ENCODE measurements at regions not wholly inside any gene's neighbourhood (a gene's known extent, or its start where the extent isn't known, plus 50 kb on each side); places are given as distances from the start of the nearest gene placed in this dataset.

DNA sequence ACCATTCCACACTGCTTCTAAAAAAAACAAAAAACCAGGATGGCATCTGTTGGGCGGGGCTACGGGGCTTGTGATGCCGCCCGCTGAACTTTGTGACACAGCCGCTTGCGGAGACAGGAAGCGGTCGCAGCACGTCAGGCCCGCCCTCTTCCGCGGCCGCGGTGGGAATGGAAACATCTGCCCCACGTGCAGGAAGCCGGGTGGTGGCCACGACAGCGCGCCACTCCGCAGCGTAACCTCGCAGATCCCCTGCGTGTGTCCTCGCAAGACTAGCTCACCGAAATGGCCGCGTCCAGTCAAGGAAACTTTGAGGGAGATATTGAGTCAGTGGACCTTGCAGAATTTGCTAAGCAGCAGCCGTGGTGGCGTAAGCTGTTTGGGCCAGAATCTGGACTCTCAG, 168.5 kb downstream of the SUCLG1 start:
- TF ChIP-seq, protein P1, sequence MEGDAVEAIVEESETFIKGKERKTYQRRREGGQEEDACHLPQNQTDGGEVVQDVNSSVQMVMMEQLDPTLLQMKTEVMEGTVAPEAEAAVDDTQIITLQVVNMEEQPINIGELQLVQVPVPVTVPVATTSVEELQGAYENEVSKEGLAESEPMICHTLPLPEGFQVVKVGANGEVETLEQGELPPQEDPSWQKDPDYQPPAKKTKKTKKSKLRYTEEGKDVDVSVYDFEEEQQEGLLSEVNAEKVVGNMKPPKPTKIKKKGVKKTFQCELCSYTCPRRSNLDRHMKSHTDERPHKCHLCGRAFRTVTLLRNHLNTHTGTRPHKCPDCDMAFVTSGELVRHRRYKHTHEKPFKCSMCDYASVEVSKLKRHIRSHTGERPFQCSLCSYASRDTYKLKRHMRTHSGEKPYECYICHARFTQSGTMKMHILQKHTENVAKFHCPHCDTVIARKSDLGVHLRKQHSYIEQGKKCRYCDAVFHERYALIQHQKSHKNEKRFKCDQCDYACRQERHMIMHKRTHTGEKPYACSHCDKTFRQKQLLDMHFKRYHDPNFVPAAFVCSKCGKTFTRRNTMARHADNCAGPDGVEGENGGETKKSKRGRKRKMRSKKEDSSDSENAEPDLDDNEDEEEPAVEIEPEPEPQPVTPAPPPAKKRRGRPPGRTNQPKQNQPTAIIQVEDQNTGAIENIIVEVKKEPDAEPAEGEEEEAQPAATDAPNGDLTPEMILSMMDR (IDR thresholded peaks at IDR 0.05) = no peak
- TF ChIP-seq ZFX (IDR thresholded peaks at IDR 0.05; ENCODE audit: borderline replicate concordance) = no peak

Measured in 22Rv1 (cell line).